Activated T-cell treated with anti-CD3 and anti-CD28 coated beads for 1 hour (primary cell): ENCODE measurements at regions not wholly inside any gene's neighbourhood (a gene's known extent, or its start where the extent isn't known, plus 50 kb on each side); places are given as distances from the start of the nearest gene placed in this dataset.
"Not testable (repeated sequence)": the region's sequence is repeated elsewhere in the genome, so short reads cannot be mapped to it uniquely, and the experiment has no call there.

Experiments used
- DNase-seq: peaks from one replicate; pipeline ENCODE4 v3.0.0-alpha.2; 2020; ENCODE audit warnings: low read depth

DNA sequence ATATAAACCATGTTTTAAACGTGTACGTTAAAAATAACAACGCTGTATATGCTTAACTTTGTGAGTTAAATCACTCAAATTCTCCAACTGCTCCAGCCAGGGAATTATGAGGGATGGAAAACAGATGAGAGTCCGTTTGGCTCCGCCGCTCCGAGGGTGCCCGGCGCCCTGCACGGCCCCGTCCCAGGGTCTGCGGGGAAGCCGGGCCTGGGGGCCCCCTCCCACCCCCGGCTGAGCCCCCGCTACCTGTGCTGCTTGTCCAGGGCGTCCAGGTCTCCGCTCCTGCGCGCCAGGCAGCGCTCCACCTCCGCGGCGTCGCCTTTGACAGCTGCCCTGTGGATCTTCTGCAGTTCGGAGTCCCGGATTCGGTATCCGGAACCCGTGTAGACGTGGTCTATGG, 415.5 kb downstream of the FOXD4L4 start:
- DNase-seq, result not testable (repeated sequence)

DNA sequence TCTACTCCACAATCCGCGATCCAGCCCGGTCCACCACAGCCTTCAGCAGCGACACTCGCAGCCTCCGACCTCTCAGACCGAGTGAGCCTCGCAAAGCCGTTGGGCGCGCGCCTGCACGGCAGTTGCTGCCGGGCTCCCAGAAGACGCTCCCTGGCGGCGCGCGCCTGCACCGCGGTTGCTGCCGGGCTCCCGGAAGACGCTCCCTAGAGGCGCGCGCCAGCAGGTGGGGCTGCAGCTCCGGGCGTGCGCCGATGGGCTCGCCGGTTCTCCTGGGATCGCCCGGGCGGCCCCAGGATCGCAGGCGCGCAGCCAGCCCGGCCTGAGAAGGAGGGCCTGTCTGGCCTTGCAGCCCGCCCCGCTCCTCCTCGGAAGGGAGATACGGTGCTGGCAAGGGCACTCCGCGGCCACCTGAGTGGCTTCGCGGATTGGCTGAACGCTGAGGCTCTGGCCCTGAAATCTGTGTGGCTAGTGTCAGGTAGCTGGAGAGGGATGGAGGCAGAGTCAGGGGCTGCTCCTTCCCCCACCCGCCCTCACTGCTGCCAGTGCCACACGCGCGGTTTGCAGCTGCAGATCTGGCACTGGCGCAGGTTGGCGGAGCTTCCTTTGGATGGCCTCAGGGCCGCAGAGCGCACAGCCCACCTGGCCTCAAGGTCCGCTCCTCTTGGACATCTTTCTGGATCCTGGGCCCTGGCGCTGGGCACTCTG, 416.2 kb downstream of the FOXD4L4 start:
- DNase-seq, result peak; percentile 5

DNA sequence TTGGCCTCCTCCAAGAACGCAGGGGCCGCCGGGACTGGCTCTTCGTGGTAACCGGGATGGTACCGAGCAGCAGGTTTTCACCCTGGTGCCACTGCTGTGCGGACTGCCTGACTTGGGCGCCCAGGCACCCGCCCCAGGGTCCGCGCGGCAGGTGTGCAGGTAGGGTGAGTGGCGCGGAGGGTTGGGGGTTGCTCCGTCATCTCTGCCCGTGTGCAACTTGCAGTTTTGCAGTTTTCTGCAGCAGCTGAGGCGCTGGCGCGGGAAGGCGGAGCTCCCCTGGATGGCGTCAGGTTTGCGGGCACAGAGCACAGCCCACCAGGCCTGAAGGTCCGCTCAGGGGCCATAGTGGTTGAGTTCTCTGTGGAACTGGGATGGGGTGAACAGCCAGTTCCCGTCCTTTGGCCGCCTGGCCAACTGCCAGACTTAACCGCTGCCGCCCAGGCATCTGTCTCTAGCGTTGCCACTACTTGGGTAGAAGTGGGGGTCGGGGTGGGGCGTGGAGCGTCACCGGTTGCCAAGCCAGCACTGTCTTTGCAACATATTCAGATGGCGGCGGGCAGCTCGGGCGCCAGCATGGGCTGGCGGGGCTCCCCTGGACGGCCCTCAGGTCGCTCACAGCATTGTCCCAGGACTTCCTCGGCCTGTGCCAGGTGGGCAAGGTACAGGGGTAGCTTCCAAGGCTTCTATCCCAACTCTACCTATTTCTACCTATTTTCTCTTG, 417.2 kb downstream of the FOXD4L4 start:
- peak; percentile 0 for DNase-seq

DNA sequence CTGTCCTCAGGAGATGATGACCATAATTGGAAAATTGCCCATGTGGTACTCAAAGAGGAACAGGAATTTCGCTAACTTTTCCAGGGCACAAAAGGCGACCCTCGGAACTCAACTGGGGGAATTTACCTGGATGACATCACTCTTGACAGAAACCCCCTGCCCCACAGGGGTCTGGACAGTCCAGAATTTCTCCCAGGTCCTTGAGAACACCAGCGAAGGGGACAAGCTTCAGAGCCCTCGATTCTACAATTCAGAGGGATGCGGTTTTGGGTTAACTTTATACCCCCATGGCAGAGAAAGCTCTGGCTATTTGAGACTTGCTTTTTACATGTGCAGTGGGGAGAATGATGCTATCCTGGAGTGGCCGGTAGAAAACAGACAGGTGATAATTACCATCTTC, 445.4 kb downstream of the FOXD4L4 start:
- DNase-seq, result not testable (repeated sequence)

DNA sequence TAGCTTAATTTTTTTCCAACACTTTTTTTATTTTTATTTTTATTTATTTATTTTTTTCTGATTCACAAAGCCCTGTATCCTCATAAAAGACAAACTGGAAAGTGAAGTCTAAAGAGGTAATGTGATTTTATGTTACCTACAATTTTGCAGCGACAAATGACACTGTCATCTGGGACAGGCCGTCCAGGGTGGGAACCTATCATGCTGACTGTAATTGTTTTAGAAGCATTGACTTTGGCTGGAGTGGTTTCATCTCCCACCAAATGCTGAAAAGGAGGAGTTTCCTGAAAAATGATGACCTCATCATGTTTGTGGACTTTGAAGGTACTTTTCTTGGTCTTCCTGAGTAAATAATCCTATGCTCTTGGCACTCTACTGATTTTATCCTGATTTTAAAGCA, 446.7 kb downstream of the FOXD4L4 start:
- DNase-seq, result not testable (repeated sequence)

DNA sequence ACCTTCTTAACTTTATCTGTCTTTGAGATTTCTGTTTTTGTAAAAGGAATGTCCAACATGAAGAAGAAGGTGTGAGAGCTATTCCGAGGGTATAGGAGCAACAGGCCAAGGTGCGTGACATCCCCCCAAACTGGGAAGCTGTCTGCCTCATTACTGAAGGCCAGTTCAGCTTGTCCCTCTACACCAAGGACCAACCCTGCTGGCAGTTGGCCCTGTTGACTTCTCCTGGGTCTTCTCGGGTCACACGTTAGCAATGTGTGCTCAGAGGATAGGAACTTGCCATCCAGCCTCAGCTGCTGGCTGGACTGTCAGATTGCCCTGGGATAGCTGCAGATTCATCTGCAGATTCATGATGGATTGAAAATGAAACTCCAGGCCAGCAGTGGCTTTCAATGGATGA, 460.3 kb downstream of the FOXD4L4 start:
- not testable (repeated sequence) for DNase-seq

DNA sequence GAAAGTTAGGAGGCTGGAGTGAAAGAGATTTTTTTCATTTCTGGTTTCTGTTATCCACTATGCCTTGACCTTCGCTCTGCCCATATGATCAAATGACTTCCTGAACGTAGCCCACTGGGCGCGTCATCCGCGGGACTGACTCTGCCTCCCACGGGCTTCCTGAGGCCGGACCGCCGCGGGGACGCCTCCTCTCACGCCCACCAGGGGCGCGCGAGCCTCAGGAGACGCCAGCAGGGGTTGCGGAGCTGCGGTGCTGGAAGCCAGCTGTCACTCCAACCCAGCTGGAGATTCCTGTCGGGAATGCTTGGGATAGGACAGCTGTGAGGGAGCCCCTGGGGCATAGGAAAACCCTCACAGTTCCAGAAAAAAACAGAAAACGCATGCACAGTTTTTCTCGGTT, 461.5 kb downstream of the FOXD4L4 start:
- not testable (repeated sequence) for DNase-seq

DNA sequence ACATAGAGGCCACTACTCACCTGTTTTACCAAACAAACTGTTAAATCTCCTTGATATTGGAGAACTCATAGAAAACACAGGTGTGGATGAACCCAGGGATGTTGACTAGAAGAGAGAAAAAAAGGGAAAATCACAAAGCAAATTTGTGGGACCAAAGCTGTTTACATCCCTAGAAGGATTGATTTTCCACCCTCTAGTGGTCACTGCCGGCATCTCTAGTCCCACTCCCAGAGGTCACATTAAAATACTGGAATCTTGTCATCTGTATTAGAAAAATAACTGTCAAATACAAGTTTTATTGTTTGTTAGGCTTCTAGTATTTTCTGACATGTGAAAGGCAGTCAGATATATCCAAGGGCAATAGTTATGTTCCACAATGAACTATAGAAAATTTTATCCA, 469.7 kb downstream of the FOXD4L4 start:
- not testable (repeated sequence) for DNase-seq

DNA sequence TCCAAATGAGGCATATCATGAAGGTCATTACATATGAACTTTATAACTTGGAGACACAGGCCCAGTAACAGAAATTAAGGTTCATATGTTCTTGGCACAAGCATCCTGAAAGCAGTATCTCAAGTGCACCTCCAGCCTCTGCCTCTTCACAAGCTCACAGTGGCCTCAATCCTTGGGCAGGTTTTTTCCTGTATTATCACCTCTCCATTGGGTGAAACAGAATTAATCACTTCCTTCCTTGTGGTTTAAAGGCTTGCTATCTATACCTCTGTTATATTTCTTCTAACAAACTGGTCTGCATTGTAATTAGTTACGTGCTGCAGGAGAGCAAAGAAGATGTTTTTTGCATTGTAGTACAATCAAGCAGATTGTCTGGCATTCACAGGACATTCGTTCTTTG, 471.0 kb downstream of the FOXD4L4 start:
- DNase-seq, result not testable (repeated sequence)

DNA sequence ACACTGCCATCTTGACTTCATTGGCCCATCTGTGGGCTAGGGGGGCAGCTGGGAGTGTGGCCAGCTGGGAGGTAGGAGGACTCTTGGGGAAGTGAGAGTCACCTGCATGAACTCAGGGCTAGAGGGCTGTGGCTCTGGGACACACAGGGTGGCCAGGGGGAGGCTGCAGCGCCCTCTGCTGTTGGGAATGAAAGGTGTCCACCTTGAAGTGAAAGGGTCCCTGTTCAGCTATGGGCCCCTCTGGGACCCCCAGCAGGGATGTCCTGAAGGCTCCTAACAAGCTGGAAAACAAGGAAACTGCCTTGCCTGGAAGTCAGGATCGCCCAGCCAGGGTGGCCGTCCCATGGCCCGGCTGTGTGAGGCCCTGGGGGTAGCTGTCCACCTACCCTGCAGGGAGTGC, 507.8 kb downstream of the FOXD4L4 start:
- DNase-seq, result not testable (repeated sequence)

DNA sequence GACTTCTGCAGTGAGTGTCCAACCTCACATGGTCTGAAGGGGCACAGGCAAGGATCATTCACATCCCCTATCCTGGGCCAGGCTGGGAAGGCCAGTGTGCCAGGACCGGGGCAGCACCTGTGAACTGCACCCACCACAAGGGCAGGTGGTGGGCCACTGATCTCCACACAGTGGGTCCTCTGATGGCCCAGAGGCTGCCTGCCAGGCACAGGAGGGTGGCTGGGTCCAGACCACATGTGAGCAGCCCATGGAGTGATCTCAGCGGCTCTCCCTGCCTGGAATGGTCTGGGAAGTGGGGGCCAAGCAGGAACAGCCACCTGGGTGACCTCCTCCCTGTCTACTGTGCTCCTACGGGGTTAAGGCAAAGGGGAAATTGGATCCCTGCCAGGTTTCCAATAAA, 508.5 kb downstream of the FOXD4L4 start:
- not testable (repeated sequence) for DNase-seq

DNA sequence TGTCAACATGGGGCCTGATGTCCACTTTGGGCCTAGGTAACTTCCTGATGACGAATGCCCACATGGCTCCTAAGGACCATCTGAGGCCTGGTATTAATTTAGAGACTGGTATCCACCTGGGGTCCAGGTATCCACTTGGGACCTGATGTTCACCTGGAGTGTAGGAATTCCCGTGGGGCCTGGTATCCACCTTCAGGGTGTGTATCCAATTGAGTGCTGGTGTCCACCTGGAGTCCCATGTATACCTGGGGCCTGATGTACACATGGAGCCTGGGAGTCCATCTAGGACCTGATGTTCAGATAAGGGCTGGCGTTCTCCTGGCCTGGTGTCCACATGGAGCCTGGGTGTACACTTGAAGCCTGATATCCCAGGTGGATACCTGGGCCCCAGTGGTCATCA, 520.6 kb downstream of the FOXD4L4 start:
- not testable (repeated sequence) for DNase-seq

DNA sequence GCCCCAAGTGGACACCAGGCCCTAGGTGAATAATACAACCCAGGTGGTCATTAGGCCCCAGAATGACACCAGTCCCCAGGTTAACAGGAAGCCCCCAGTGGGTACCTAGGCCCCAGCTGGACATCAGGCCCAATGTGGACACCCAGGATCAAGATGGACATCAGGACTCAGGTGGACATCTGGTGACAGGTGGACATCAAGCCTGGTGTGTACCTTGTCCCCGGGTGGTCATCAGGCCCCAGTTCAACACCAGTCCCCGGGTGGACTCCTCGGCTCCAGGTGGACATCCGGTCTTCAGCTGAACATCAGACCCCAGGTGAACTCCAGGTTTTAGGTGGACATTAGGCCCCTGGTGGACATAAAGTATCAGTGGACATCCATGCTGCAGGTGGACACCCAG, 524.6 kb downstream of the FOXD4L4 start:
- DNase-seq, result not testable (repeated sequence)

DNA sequence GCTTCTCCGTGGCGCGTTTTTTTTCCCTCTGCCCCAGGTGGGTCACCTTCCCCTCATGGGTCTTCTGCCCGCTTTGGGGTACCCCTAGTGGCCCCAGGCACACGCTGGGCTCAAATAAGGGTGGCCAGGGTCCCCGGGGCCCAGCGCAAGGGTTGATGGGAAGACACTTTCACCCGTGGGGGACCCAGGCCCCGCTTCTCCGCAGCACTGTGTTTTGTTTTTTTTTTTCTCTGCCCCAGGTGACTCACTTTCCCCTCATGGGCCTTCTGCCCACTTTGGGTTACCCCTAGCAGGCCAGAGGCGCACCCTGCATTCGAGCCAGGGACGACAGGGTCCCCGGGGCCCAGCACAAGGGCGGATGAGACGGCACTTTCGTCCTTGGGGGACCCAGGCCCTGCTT, 526.7 kb downstream of the FOXD4L4 start:
- not testable (repeated sequence) for DNase-seq

DNA sequence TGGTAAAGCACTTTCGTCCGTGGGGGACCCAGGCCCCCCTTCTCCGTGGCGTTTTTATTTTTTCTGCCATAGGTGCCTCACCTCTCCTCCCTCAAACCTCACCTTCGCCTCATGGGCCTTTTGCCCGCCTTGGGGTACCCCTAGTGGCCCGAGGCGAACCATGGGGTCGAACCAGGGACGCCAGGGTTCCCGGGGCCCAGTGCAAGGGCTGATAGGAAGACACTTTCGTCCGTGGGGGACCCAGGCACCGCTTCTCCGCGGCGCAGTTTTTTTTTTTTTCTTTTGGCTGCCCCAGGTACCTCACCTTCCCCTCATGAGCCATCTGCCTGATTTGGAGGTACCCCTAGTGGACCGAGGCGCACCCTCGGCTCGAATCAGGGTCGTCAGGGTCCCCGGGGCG, 527.8 kb downstream of the FOXD4L4 start:
- not testable (repeated sequence) for DNase-seq

DNA sequence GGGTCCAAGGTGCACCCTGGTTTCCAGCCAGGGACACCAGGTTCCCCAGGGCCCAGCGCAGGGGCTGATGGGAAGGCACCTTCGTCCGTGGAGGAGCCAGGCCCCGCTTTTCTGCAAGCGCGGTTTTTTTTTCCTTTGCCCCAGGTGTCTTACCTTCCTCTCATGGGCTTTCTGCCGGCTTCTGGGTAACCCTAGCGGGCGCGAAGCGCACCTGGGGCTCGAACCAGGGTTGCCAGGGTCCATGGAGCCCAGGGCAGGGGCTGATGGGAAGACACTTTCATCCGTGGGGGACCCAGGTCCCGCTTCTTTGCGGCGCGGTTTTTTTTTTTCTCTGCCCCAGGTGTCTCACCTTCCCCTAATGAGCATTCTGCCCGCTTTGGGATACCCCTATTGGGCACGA, 529.3 kb downstream of the FOXD4L4 start:
- DNase-seq, result not testable (repeated sequence)

DNA sequence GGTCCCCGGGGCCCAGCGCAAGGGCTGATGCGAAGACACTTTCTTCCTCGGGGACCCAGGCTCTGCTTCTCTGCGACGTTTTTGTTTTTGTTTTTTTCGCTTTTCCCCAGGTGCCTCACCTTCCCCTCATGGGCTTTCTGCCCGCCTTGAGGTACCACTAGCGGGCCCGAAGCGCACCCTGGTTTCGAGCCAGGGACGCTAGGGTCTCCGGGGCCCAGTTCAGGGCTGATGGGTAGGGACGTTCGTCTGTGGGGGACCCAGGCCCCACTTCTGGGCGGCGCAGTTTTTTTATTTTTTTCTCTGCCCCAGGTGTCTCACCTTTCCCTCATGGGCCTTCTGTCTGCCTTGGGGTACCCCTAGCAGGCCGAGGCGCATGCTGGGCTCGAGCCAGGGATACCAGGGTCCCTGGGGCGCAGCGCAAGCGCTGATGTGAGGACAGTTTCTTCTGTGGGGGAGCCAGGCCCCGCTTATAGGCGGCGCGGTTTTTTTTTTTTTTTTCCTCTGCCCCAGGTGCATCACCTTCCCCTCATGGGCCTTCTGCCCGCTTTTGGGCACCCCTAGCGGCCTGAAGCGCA, 530.0 kb downstream of the FOXD4L4 start:
- not testable (repeated sequence) for DNase-seq

DNA sequence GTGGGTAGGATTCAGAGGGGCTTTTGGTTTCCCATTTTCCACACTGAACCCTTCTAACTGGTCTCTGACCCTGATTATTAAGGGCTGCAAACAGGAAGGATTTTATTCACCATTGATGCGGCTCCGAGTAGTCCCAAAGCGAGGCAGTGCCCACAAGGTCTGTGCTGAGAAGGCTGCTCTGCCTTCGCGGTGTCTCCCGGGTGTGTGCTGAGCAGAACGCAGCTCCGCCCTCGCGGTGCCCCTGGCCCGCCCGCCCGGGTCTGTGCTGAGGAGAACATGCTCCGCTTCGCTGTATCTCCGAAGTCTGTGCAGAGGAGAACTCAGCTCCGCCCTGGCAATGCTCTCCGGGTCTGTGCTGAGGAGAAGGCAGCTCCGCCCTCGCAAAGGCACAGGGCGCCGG, 530.7 kb downstream of the FOXD4L4 start:
- peak; percentile 21 for DNase-seq

DNA sequence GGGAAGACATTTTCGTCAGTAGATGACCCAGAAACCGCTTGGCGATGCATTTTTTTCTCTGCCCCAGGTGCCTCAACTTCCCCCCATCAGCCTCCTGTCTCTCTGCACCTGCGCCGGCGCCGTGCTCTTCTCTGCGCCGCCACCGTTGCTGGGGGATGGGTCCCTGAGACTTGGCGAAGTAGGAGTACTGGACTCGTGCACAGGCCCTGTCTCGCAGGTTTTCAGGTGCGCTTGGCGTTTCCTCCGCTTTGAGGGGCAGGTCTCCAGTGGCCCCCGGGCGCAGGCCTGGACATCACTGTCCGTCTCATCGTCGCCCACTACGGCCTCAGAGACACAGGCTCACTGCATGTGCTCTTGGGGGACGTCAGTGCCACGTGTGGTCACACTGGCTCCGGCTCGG, 532.1 kb downstream of the FOXD4L4 start:
- DNase-seq, result not testable (repeated sequence)

DNA sequence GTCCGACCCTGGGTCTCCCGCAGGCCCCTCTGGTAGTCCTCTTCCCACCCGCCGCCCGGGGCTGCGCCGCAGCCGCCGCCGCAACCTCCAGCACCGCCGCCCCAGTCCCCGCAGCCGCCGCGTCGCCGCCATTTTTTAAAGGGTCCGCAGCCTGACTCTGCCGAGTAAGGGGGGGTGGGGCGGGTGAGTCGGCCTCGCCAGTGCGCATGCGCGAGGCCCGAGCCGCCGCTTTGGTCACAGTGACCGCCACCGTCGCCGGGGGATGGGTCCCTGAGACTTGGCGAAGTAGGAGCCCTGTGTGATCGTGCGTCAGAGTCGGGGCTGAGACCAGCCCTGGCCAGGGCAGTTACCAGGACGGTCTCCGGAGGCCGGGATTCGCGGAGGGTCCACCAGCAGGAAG, 532.8 kb downstream of the FOXD4L4 start:
- peak; percentile 51 for DNase-seq

DNA sequence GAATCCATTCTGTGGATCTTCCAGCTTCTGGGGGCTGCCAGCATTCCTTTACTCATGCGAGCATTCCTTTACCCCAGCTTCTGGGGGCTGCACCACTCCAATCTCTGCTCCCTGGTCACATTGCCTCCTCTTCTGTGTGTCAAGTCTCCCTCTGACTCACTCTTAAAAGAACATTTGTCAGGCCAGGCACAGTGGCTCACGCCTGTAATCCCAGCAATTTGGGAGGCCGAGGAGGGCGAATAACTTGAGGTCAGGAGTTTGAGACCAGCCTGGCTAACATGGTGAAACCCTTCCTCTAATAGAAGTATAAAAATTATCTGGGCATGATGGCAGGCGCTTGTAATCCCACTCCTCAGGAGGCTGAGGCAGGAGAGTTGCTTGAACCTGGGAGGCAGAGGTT, 541.9 kb downstream of the FOXD4L4 start:
- DNase-seq, result not testable (repeated sequence)
